ENCODE measurements at regions not wholly inside any gene's neighbourhood (a gene's known extent, or its start where the extent isn't known, plus 50 kb on each side); places are given as distances from the start of the nearest gene placed in this dataset.
"Not testable (repeated sequence)": the region's sequence is repeated elsewhere in the genome, so short reads cannot be mapped to it uniquely, and the experiment has no call there.

DNA sequence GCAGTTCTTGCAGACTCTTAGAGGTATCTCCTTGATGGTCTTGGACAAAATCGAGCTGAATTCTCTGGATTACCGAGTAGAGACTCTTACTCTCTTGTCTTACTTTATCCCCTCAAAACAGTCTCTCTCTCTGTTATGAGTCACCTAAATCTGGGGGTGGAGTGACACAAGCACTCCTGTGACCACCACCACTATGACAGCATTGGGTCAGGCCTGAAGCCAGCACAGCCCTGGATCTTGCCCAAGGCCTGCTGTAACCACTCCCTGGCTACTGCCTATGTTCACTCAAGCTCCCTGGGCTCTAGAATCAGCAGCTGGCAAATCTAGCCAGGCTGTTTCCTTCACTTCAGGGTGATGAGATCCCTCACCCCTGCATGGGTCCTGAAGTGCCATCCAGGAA, 662.5 kb downstream of the LUZP2 start:
- no peak for DNase-seq

DNA sequence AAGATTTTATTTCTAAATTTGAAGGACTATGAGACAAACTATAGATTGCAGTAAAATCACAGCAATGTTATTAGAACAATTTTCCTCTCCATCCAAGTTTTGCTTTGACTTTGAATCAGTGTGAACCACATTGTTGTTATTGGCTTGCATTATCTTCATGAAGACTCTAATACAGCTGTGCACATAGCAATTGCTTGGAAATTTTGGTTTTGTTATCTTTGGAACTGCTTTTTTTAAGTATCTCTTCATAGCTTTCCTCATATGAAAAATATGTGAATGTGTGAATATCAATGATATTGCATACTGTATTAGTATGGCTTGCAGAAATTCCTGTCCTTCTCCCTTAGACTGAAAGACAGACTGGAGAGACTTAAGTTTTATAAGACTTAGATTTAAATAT, 666.6 kb downstream of the LUZP2 start:
- no peak for DNase-seq

DNA sequence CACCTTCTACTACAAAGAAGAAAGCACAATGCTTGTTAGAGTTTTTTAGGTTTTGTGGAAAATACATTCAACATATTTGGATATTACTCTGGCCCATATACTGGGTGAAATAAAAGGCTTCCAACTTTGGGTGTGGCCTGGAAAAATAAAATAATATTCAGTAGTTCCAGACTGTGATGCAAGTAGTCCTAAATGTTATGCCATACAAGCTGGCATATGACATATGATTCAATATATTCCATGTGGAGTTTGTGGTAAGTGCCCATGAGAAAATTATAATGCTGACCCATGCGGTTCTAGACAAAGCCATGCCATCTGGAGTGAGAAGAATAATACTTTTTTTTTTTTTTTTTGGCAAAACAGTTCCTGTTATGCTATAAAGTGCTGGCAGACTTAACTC, 683.3 kb downstream of the LUZP2 start:
- no peak for DNase-seq

DNA sequence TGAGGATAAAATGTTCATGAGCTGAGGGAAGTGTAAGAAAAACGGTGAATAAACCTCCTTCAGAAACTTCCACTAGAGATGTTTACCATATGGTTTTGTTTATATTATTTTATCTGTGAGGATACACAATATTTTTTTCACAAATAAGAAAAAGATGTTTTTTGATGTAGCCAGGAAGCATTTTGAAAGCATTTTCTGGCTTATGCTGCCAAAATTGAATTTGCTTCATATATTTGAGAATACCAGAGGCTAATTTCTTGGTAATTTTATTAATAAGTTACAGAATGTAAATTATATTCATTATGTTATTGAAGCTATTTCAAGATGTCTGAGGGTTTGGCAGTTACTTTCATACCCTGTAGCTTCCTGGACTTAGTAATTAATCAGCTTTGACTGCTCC, 686.6 kb downstream of the LUZP2 start:
- DNase-seq: no peak

DNA sequence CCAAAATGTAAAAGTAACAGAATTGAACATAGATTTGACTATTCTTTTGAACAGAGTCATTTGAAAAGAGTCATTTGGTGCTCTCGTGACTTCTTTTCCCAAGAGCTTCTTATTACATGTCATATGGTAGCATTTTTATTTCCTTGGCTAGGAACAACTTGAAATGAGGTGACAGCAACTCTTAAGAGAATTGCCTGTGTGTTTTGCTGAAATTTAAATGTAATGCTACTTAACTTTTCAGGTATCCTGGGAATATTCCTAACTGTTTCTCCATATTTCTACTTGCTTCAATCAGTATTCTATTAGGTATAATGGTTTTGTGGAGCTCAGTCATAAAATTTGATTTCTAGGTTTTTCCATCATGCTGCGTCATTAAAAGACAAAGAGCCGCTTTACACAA, 700.7 kb downstream of the LUZP2 start:
- DNase-seq: no peak

DNA sequence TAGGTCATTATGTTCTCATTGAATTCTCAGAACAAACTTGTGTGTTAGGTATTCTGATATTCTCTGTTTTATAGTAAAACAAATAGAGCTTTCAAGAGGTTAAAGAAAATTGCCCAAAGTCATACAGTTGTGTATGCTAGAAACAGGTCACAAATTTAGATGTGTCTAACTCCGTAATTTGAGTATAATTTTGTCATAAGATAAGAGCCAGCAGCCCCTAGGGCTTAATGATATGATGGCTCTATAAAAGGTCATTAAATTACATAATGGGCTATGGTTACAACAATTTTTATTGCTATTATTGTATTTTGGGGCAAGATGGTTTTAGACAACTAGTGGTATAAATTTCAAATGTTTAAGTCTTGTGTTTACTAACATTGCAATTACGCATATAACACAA, 701.9 kb downstream of the LUZP2 start:
- no peak for DNase-seq

DNA sequence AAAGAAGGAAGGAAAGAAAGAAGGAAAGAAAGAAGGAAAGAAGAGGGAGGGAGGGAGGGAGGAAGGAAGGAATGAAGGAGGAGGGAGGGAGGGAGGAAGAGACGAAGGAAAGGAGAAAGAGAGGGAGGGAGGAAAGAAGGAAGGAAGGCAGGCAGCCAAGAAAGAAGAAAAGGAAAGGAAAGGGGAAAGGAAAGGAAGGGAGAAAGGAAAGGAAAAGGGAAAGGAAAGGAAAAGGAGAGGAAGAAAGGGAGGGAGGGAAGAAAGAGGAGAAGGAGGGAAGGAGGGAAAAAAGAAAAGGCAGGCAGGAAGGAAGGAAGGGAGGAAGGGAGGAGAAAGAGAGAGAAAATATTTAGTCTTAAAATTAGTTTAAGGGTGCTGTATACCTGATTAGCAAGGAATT, 704.1 kb downstream of the LUZP2 start:
- DNase-seq: no peak

DNA sequence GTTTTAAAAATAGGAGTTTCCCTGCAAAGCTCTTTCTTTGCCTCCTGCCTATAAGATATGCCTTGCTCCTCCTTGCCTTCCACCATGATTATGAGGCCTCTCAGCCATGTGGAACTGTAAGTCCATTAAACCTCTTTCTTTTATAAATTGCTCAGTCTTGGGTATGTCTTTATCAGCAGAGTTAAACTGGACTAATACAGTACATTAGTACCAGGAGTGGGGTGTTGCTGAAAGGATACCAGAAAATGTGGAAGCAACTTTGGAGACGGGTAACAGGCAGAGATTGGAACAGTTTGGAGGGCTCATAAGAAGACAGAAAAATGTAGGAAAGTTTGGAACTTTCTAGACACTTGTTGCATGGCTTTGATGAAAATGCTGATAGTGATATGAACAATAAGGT, 709.9 kb downstream of the LUZP2 start:
- DNase-seq: no peak

DNA sequence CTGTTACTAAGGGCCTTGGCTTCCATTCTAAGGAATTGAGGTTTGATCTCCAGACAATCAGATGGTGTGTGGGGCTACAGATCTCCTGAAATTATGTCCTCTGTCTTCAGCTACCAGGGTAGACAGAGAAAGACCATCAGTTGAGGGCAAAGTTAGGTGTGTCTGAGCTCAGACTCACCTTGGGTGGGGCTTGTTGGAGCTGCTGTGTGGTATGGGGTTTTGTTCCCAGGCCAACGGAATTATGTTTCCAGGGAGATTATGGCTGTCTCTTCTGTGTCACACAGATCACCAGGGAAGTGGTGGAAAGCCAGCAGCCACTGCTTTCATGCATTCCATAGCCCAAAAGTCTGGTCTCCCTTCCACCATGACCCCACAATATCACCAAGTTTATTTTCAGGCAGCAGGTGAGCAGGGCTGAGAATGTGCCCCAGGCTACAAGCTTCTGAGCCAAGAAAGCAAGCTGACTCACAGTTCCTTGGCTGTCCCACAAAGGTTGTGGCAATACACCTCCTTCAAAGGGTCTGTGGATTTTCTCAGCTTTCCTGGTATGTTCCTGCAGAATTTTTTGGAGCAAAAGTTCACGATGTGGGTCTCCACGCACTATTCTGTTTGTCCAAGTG, 714.9 kb downstream of the LUZP2 start:
- DNase-seq: no peak

DNA sequence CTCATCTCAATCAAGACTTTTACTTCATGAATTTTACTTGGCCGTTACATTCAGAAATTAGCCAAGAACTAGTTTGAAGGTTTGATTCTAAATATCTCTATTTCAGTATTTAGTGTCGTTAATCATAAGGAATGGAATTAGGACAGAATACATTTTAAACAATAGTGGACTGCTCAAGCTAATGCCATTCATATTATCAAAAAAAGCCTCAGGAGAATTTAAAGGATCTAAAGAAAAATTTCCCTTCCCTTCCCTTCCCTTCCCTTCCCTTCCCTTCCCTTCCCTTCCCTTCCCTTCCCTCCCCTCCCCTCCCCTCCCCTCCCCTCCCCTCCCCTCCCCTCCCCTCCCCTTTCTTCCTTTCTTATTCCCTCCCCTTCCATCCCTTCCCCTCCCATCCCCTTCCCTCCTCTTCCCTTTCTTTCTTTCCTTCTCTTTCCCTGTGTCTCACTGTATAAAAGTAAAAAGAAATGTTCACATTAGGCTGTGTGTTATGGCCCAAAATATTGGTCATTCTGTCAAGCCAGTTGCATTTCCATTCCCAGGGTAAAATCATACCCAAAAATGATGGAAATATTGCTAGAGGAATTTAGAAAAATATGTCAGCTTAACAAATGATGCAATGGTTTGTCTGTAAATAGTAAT, 717.8 kb downstream of the LUZP2 start:
- no peak for DNase-seq

DNA sequence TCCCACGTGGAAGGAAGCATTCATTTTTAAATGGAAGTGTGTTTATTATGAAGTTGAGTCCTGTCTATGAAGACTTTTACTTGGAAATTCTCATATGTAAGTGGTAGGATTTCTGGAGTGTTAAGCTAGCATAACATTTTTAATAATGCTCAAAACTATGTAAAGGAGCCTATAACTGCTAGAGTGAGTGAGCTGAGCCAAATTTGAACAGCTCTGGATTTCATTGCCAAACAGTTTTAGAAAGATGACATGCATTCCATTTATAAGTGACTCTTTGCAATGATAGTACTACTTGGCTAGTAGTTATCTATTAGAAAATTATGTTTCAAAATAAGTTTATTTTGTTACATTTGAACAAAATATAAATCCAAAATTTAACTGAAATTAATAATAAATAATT, 721.2 kb downstream of the LUZP2 start:
- DNase-seq: no peak

DNA sequence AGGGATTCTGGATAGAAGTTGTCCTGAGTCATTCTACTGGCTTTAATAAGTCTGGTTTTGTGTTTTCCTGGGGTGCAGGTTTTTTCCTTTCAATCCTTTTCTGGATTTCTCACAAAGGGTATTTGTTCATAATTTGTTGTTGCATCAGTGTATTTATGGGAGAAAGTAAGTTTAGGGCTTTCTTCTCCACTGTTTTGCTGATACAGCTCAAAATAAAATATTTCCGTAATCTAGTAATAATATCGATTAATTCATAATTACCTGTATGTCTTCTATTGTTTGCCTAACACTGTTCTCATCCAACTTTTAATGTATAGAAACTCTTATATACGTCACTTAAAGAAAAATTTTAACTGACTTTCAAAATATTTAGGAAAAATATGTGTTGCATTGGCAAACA, 728.2 kb downstream of the LUZP2 start:
- DNase-seq: no peak

DNA sequence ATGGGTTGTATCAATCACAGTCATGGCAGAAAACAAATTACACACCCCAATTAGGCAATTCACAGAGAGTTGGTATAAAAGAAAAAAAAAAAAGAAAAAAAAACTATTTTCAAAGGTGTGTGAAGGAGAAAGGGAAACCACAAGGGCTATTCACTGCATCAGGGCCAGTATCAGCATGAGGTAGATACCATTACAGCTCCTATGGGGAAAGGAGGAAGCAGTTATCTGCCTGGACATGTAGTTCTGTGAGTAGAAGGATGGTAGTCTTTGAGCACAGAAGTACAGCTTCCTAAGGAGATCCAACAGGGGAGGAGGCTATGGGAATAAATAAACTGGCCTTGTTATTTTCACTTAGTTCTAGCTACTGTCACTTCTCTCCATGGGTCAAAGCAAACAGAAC, 746.1 kb downstream of the LUZP2 start:
- no peak for DNase-seq

DNA sequence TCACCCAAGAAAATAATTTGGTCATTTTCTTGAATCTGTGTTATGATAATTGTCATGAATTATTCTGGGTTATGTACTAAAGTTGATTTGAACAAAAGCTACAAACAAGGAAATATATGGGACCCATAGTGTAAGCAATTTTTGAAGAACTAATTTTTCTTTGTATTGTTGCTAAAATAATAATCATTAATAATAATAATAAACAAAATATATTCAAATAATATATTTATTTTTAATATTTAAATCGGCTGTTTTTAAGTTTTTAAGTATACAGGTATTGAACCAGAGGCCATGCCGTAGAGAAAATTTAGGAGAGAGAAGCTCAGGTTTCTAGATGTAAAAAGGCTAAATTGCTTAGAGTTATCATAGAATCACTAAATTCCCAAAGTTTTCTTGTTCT, 747.3 kb downstream of the LUZP2 start:
- DNase-seq: no peak

DNA sequence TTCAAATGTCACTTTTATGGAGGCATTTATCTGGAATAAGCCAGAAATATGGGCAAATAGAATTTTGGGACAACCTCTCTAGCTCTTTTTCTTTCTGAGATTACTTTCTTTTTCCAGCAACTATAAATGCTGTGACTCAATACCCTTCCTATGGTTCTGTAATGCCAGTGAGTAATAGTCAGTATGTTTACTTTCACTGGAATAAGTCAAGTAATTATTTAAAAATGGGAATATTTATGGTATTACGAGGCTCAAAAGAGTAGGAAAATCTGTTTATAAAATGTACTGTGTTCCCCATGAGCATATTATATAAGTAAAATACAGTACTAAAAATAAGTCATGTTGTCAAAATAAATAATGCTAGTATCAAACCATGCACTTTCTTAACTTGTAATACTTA, 750.5 kb downstream of the LUZP2 start:
- DNase-seq: no peak

DNA sequence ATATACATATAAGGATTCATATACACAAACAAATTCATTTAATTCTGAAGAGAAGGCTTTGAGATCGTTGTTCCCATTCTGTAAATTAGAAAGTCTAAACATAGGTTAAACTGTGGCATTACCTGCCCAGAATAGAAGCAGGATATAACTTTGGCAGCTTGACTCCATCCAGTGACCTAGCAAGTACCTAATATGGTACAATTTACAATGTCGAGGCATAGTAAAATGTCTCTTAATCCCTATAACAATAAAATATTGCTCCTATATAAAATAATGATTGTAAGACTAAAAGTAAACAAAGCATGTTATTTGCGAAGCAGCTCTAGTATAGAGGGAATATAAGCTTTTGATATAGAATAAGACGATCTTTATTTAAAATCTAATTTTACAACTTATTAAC, 756.0 kb downstream of the LUZP2 start:
- DNase-seq: no peak

DNA sequence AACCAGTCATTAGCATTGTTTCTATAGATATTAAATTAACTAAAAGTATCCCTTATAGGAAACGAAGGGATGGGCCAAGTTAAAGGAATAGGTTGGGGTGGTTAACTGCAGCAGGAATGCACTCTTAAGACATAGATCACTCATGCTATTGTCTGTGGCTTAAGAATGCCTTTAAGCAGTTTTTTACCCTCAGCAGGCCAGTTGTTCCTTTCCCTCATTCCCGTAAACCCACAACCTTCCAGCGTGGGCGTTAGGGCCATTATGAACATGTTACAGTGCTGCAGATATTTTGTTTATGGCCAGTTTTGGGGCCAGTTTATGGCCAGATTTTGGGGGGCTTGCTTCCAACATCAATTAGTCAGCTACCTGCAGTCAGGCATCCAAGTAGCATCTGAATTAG, 767.0 kb downstream of the LUZP2 start:
- not testable (repeated sequence) for DNase-seq

DNA sequence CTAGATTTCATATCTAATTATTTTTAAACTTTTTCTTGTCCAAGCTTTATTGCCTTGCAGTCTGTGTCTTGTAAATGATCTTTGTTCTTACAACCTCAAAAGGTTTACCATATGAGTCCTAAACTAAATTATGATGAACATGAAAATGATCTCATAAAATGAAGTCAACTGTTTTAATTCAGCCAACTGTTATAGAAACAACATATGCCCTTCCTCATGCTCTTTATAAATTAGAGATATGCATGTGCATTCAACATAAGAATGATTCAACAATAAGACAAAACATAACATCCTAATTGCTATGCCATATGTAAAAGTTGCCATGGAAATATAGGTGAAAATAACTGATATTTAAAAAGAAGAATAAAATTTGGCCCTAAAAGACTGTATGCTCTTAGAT, 774.4 kb downstream of the LUZP2 start:
- DNase-seq: no peak

DNA sequence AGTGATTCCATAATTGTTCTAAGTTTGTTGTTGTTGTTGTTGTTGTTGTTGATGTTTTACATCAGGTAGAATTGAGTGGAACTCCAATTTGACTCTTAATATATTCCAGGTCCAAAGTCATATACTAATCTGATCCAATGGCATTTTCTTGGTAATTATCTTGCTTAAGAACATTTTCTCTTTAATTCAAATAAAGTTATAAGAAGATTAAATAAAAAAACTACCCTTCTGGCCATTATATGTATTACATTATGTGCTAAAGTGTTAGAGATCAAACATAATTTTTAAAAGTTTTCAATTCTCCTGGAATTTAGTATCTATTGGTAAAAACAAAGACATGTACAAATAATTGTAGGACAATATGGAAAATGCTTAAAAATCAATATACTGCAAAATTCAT, 775.4 kb downstream of the LUZP2 start:
- DNase-seq: no peak

DNA sequence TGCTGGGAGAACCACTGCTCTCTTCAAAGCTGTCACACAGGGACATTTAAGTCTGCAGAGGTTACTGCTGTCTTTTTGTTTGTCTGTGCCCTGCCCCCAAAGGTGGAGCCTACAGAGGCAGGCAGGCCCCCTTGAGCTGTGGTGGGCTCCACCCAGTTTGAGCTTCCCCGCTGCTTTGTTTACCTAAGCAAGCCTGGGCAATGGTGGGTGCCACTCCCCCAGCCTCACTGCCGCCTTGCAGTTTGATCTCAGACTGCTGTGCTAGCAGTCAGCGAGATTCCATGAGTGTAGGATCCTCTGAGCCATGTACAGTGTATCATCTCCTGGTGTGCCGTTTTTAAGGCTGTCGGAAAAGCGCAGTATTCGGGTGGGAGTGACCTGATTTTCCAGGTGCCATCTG, 784.0 kb downstream of the LUZP2 start:
- not testable (repeated sequence) for DNase-seq

DNA sequence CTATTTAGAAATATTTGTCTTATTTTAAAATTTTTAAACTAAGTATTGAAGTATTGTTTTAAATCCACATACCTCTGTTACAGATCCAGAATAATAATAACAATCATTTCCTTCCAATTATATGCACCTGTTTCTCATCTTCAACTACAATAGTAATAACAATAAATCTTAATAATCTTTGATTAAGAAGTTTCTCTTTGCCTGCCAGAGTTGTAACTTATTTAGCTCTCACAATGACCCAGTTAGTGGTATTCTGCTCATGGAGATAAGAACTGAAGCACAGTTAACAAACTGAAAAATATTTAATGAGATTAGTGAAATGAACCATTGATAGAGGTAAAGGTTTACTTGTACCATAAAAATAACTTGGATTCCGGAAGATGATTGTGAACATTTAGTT, 796.3 kb downstream of the LUZP2 start:
- no peak for DNase-seq

DNA sequence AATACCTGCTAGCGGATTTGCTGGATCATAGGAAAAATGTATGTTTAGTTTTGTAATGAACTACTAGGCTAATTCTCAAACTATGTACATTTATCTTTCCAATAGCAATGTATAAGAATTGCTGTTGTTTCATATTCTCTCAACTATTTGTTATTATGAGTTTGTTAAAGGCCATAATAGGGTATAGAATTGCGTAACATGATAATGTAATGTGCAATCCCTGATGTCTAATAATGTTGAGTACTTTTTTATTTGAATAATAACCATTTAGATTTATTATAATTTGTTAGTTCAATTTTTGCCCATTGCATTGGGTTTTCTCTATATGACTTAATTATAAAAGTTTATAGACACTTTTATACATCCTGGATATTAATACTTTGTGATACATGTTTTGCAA, 801.6 kb downstream of the LUZP2 start:
- no peak for DNase-seq

DNA sequence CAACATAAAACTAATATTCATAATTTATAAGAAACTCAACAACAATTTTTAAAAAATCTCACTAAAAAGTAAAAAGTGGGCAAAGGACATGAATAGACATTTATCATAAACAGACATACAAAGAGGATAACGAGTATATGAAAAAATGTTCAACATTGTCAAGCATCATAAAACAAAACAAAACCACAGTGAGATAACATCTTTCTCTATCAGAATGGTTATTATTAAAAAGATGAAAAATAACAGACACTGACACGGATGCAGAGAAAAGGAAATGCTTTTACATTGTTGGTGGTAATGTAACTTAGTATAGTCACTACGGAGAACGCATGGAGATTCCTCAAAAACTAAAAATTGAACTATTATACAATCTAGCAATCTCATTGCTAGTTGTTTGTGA, 813.0 kb downstream of the LUZP2 start:
- no peak for DNase-seq

DNA sequence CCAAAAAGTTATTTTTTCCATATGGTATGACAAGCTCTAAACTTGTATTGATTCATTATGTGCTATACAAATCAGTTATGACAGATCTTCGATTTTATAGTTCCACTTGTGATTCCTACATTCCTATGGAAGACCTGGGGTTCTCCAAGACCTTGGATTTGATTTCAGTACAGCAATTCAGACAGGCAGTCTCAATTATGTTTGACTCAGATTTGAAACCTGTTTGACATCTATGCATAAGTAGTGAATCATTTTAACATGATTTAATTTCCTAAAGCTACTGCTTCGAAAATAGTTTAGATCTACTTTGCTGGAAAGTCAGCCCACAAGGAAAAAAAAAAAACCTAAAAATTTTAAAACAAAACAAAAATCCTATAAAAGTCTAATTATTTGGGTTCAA, 820.4 kb downstream of the LUZP2 start:
- DNase-seq: no peak

DNA sequence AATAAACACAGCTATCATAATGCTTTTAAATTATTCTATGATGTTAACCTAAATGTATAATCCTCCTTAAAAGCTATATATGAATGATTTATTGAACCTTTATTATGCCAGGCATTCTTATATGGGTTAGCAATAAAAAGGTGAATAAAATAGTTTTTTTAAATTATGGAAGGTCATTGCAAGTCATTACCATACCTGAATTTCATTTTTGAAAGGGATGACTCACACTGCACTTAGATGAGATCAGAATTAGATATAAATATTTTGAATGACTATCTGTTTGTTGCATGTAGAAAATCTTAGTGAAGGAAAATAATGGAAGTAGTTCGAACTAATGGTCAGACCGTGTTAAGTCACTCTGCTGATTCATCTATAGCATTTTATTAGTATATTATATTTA, 822.3 kb downstream of the LUZP2 start:
- no peak for DNase-seq

Data from CD4-positive, alpha-beta T cell treated with Interleukin-17A for 4 hours (primary cell).